Thymus (tissue), 11 donors: ENCODE measurements at regions not wholly inside any gene's neighbourhood (a gene's known extent, or its start where the extent isn't known, plus 50 kb on each side); places are given as distances from the start of the nearest gene placed in this dataset.

ENCODE experiments used
- DNase-seq, 9 donors: peaks; one replicate each; pipeline ENCODE4 v3.0.0-alpha.2; 2013; ENCODE audit warnings: low spot score in 9 of 9, low read depth in 6 of 9, missing footprints in 1 of 9
- H3K27ac ChIP-seq, 2 donors: one replicate each; pipeline ENCODE4 v1.5.1; 2013; ENCODE audit warnings: control low read depth in 1 of 2, low read depth in 1 of 2, low read length in 1 of 2, mild to moderate bottlenecking in 1 of 2, moderate library complexity in 1 of 2
- H3K27me3 ChIP-seq, 2 donors: one replicate each; pipeline ENCODE4 v1.5.1; 2013; ENCODE audit warnings: low read length in 1 of 2; ENCODE audit not compliant: control insufficient read depth in 2 of 2, insufficient read depth in 1 of 2
- H3K36me3 ChIP-seq, 2 donors: one replicate each; pipeline ENCODE4 v1.5.1; 2013; ENCODE audit warnings: low read length in 1 of 2, mild to moderate bottlenecking in 1 of 2, moderate library complexity in 1 of 2; ENCODE audit not compliant: control insufficient read depth in 2 of 2, insufficient read depth in 2 of 2
- H3K4me1 ChIP-seq, 2 donors: one replicate each; pipeline ENCODE4 v1.5.1; 2013; ENCODE audit warnings: low read length in 2 of 2; ENCODE audit not compliant: control insufficient read depth in 2 of 2, insufficient read depth in 2 of 2
- H3K4me3 ChIP-seq, 2 donors: one replicate each; pipeline ENCODE4 v1.5.1; 2013; ENCODE audit warnings: low read length in 2 of 2, control low read depth in 1 of 2, mild to moderate bottlenecking in 1 of 2
- H3K9me3 ChIP-seq, 2 donors: one replicate each; pipeline ENCODE4 v1.5.1; 2013; ENCODE audit warnings: low read length in 1 of 2, mild to moderate bottlenecking in 1 of 2; ENCODE audit not compliant: control insufficient read depth in 2 of 2, insufficient read depth in 1 of 2
- WGBS: extraction: QIAGEN DNeasy Blood & Tissue Kit; methylation state at CpG from one replicate; pipeline ENCODE4 v1.1.7; 2013; 5-methylcytosine and 5-hydroxymethylcytosine counted together
- donor health status: healthy.

- Histone ChIP-seq H3K27ac (no peak overlapping the region), H3K9me3 (peaks cover 1 to 5% of the 10 kb centered on the region in 2 donors), H3K36me3 (no peaks in the 10 kb centered on the region), H3K4me1 (peaks cover 0 to 18% of the 10 kb centered on the region in 2 donors), H3K27me3 (no peaks in the 10 kb centered on the region), H3K4me3 (no peak overlapping the region)
- DNase-seq, result no peak
- WGBS, result 94% methylated on average over 2 of the region's 2 CpGs
Measured at GRCh38 chr22:22982616-22983015, 87.7 kb upstream of the GNAZ start.

- H3K27ac ChIP-seq, result peak overlapping the region in 1 of 2 donors; percentile 64
- peaks cover 0 to 18% of the 10 kb centered on the region in 2 donors for H3K4me1 ChIP-seq
- peaks cover 1 to 5% of the 10 kb centered on the region in 2 donors for H3K9me3 ChIP-seq
- H3K36me3 ChIP-seq, result no peaks in the 10 kb centered on the region
- WGBS, result 55% methylated on average over 2 of the region's 2 CpGs
- no peak overlapping the region for H3K4me3 ChIP-seq
- no peaks in the 10 kb centered on the region for H3K27me3 ChIP-seq
- DNase-seq, result peak in 7 of 9 donors; percentile 14 to 70 (median 30)
Measured at GRCh38 chr22:22983123-22983522, 87.2 kb upstream of the GNAZ start.

GRCh38 chr22:22983816-22984215, 86.5 kb upstream of the GNAZ start:
- no peak for DNase-seq
- H3K9me3 ChIP-seq, result peaks cover under 1 to 5% of the 10 kb centered on the region in 2 donors
- WGBS, result 0% methylated on average over 1 of the region's 1 CpG
- no peaks in the 10 kb centered on the region for H3K27me3 ChIP-seq
- no peaks in the 10 kb centered on the region for H3K36me3 ChIP-seq
- no peak overlapping the region for H3K4me3 ChIP-seq
- H3K27ac ChIP-seq, result no peak overlapping the region
- peaks cover 0 to 18% of the 10 kb centered on the region in 2 donors for H3K4me1 ChIP-seq

GRCh38 chr22:22984967-22985366, 85.4 kb upstream of the GNAZ start:
- Histone ChIP-seq H3K27me3 (no peaks in the 10 kb centered on the region), H3K4me3 (no peak overlapping the region), H3K36me3 (no peaks in the 10 kb centered on the region), H3K9me3 (peaks cover 0 to 5% of the 10 kb centered on the region in 2 donors), H3K4me1 (peaks cover 0 to 18% of the 10 kb centered on the region in 2 donors), H3K27ac (no peak overlapping the region)
- no peak for DNase-seq
- 98% methylated on average over 2 of the region's 2 CpGs for WGBS

- no peaks in the 10 kb centered on the region for H3K27me3 ChIP-seq
- H3K27ac ChIP-seq, result no peak overlapping the region
- peaks cover 0 to 5% of the 10 kb centered on the region in 2 donors for H3K9me3 ChIP-seq
- H3K4me3 ChIP-seq, result no peak overlapping the region
- WGBS, result 95% methylated on average over 2 of the region's 2 CpGs
- no peaks in the 10 kb centered on the region for H3K36me3 ChIP-seq
- DNase-seq, result no peak
- H3K4me1 ChIP-seq, result peaks cover 0 to 18% of the 10 kb centered on the region in 2 donors
Measured at GRCh38 chr22:22986008-22986407, 84.3 kb upstream of the GNAZ start.

- H3K27ac ChIP-seq, result no peak overlapping the region
- H3K9me3 ChIP-seq, result peaks cover 0 to 5% of the 10 kb centered on the region in 2 donors
- H3K4me3 ChIP-seq, result no peak overlapping the region
- 97% methylated on average over 3 of the region's 3 CpGs for WGBS
- H3K27me3 ChIP-seq, result no peaks in the 10 kb centered on the region
- H3K4me1 ChIP-seq, result peaks cover 0 to 18% of the 10 kb centered on the region in 2 donors
- no peaks in the 10 kb centered on the region for H3K36me3 ChIP-seq
- DNase-seq, result no peak
Measured at GRCh38 chr22:22986640-22987039, 83.7 kb upstream of the GNAZ start.

GRCh38 chr22:22988150-22988549, 82.2 kb upstream of the GNAZ start:
- no peaks in the 10 kb centered on the region for H3K36me3 ChIP-seq
- no peak overlapping the region for H3K27ac ChIP-seq
- WGBS, result 84% methylated on average over 3 of the region's 3 CpGs
- DNase-seq, result no peak
- H3K4me3 ChIP-seq, result no peak overlapping the region
- peaks cover 0 to 14% of the 10 kb centered on the region in 2 donors for H3K4me1 ChIP-seq
- no peaks in the 10 kb centered on the region for H3K27me3 ChIP-seq
- H3K9me3 ChIP-seq, result no peaks in the 10 kb centered on the region

GRCh38 chr22:22988785-22989184, 81.5 kb upstream of the GNAZ start:
- no peaks in the 10 kb centered on the region for H3K27me3 ChIP-seq
- peaks cover 0 to 9% of the 10 kb centered on the region in 2 donors for H3K4me1 ChIP-seq
- no peaks in the 10 kb centered on the region for H3K36me3 ChIP-seq
- DNase-seq, result no peak
- no peak overlapping the region for H3K27ac ChIP-seq
- no peaks in the 10 kb centered on the region for H3K9me3 ChIP-seq
- 92% methylated on average over 3 of the region's 3 CpGs for WGBS
- H3K4me3 ChIP-seq, result no peak overlapping the region

- Histone ChIP-seq H3K27ac (no peak overlapping the region), H3K36me3 (no peaks in the 10 kb centered on the region), H3K27me3 (no peaks in the 10 kb centered on the region), H3K4me3 (no peak overlapping the region), H3K4me1 (peaks cover 0 to 1% of the 10 kb centered on the region in 2 donors), H3K9me3 (no peaks in the 10 kb centered on the region)
- WGBS, result 97% methylated on average over 3 of the region's 3 CpGs
- DNase-seq, result no peak
Measured at GRCh38 chr22:22989856-22990255, 80.5 kb upstream of the GNAZ start.
